Iris pigment epithelial cell (primary cell): ENCODE measurements at regions not wholly inside any gene's neighbourhood (a gene's known extent, or its start where the extent isn't known, plus 50 kb on each side); places are given as distances from the start of the nearest gene placed in this dataset.

ENCODE experiments used
- DNase-seq: peaks from one replicate; pipeline ENCODE4 v3.0.0-alpha.2; 2011; ENCODE audit warnings: low read depth

DNA sequence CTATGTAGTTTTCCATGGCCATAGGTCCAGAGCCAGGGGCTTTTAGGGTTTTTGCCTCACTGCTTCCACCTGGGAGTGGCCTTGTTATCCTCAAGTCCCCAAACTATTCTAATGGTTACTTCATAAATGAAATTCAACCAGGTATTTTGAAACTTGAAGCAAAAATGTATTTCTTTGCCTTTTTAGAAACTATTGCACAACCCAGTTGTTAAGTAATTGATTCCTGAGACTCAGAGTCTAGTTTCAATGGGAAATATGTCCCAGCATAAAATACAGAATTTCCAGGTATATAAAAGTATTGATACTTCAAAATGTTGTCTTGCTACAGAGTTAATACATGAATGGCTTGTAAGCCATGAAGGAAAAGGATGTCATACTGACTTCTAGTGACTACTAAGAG, 456.2 kb upstream of the DAB2 start:
- DNase-seq, result no peak

DNA sequence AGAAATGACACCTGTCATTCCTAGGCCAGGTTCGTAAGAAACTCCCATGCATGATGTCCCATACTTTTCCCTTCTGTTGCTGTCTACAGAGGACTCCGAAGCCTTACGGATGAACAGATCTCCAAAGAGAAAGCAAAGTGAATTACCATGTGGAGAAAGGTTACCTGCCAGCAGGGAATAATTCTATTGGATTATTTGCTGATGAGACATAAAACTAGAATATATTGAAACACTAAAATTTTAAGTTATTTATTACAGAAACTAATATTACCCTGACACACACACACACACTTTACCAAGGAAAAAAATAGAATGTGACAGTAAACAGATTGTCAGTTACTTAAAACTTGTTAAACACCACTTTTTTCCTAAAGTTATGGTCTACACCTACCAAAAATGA, 452.7 kb upstream of the DAB2 start:
- DNase-seq, result no peak

- peak; percentile 4 for DNase-seq
These were observed 451.4 kb upstream of the DAB2 start for GRCh38 chr5:39876146-39876545.

GRCh38 chr5:39870137-39870536, 445.4 kb upstream of the DAB2 start:
- DNase-seq, result no peak

DNA sequence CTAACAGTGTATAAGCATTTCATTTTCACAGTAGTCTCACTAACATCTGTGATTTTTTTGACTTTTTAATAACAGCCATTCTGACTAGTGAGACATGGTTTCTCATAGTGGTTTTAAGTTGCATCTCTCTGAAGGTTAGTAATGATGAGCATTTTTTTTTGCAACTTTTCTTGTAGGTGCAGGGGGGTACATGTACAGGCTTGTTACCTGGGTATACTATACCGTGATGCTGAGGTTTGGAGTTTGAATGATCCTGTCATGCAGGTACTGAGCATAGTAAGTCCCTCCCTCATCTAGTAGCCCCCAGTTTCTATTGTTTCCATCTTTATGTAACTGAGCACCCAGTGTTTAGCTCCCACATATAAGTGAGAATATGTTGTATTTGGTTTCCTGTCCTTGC, 444.6 kb upstream of the DAB2 start:
- DNase-seq, result no peak

GRCh38 chr5:39867923-39868322, 443.1 kb upstream of the DAB2 start:
- DNase-seq, result no peak

DNA sequence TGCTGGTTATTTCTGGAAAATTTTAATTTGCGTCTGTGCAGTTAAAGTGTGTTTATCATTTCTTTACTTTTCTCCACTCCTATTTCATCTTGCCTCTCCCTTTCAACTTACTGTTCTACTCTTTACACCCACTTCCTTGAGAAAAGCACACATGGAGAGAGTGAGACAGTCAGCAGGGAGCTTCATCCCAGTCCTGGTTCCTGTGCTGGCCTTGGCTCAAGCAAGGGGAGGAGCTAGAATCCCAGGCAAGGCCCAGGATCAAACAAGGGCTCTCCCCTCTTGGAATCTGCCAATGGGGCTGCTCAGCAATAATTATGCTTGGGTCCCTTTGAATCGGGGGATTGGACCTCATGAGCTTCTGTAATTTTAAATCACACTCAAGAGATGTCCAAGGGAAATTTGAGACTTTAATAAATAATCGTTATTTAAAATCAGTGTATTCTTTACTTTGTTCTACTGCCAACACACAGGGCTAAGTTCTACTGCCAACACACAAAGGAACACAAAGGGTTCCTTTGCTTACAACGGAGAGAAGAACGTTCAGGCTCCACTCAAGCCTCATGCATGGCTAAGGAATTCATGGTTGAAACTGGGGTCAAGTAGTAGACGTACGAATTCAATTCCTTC, 439.3 kb upstream of the DAB2 start:
- peak; percentile 8 for DNase-seq

GRCh38 chr5:39857041-39857440, 432.3 kb upstream of the DAB2 start:
- DNase-seq, result no peak

GRCh38 chr5:39854771-39855410, 430.1 kb upstream of the DAB2 start:
- no peak for DNase-seq

DNA sequence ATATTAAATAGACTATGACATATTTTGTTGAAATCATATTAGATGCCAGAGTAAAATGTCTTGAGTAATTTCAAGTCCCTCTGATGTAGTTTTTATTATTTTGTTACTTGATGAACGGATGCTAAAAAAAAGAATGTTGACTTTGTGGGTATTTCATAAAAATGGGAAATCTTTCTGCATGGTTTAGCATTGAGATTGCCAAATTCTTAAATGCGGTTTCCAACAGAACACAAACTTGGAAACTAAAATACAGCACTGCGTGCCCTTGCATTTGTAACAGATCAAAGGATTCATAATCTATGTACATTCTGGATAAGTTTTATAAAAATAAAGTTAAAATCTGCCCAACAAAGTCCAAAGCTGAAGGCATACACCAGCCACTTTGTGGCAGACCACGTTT, 425.5 kb upstream of the DAB2 start:
- peak; percentile 34 for DNase-seq

GRCh38 chr5:39846144-39846543, 421.4 kb upstream of the DAB2 start:
- no peak for DNase-seq

- DNase-seq, result no peak
These were observed 419.0 kb upstream of the DAB2 start for GRCh38 chr5:39843767-39844166.

DNA sequence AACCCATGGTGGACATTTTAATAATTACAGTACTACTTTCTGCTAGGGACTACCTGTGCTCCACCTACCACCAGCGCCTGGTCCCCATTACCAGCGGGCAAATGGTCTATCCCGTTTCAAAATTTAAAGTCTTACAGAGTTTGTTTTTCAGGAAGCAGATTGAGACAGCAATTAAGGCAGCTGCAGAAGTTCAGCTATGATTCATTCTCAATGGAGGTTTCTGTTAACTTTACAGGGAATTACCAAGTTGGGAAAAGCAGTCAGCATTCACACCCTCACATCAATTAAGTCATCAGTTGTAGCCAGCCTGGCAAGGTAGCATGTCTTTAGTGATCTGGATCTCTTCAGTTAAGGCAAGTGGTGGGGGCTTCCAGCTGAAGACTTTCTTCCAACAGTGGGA, 410.6 kb upstream of the DAB2 start:
- DNase-seq, result peak; percentile 12

DNA sequence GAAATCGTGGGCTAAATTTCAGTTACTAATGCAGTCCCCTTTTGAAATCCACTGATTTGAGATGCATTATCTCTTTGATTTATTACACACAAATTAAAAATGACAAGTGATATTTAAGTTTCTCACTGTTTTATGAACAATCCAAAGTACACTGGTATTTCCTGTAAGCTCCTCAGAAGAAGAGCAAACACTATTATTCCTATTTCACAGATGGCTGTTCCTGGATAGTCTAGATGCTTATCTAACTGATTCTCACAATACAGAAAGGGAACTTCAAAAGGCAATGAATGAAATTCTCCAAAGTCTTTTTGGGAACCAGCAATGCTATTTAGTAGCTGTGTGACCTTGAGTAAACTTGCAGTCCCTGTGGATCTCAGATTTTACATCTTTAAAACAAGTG, 404.7 kb upstream of the DAB2 start:
- DNase-seq, result no peak

- DNase-seq, result no peak
These were observed 401.3 kb upstream of the DAB2 start for GRCh38 chr5:39826051-39826450.

DNA sequence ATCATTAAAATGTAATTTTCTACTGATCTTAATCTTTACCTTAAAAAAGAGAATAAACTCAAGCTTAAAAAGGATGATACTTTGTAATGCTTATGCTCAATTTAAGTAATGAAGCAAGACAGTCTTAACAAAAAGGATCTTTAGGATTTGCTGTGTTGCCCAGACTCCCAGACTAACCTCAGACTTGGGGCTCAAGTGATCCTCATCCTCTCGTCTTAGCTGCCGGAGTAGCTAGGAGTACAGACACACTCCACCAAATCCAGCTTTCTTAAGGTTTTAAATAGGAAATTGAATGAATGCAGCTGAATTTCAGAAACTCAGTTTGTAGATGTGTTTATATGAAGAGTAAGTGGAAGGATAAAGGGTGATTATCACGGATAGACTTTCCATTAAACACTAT, 400.5 kb upstream of the DAB2 start:
- DNase-seq, result no peak

- DNase-seq, result peak; percentile 10
These were observed 397.2 kb upstream of the DAB2 start for GRCh38 chr5:39822020-39822419.

GRCh38 chr5:39816866-39817265, 392.1 kb upstream of the DAB2 start:
- DNase-seq, result no peak

DNA sequence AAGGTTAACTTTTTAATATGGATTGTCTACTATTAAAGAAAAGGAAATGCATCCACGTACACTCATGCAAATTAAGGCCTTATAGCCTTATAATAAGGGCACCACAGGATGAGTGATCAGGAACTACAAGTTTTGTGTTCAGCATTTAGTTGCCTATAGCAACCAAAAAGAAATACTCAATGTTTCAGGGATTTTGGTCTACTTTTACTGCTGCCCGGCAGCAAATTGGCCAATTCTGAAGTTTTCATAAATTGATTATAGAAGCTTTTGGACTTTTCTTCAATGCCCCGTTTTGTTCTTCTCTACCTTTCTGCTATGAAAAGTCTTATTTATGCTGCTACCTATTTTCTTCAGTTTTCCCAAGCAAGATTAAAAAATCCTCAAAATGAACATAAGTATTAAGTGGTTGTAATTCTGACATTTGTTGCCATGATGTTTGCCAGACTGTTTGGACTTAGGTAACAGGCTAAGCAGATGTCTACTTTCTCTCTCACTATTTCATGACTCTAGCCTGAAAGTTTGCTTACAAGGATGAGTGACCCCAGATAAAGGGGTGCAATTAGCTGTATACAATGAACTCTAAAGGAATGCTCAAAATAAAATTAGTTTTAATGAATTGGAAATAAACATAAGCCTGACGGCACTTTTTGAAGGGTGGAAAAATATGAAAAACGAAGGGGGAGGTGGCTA, 391.5 kb upstream of the DAB2 start:
- DNase-seq, result no peak

GRCh38 chr5:39815711-39816110, 390.9 kb upstream of the DAB2 start:
- DNase-seq, result peak; percentile 48

- DNase-seq, result no peak
These were observed 386.6 kb upstream of the DAB2 start for GRCh38 chr5:39811381-39811780.

- DNase-seq, result no peak
These were observed 383.9 kb upstream of the DAB2 start for GRCh38 chr5:39808656-39809055.

DNA sequence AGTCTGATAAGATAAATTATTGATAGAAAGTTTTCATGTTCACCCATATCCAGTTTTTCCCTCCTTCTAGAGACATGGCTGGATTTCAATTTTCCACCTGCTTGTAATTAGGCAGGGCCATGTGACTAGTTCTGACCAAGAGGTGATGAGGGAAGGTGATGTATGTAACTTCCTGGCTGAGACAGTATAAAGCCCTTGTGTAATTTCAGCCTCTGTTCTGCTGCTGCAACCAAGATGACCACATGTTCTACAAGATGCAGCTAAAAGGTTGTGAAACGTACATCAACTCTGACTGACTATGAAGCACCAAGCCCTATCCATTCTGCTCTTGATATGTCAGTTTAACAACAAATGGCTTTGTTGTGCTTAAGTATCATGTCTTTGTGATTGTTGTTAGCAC, 376.5 kb upstream of the DAB2 start:
- peak; percentile 40 for DNase-seq
